GM18909 (cell line): ENCODE measurements at regions not wholly inside any gene's neighbourhood (a gene's known extent, or its start where the extent isn't known, plus 50 kb on each side); places are given as distances from the start of the nearest gene placed in this dataset.
"Not testable (repeated sequence)": the region's sequence is repeated elsewhere in the genome, so short reads cannot be mapped to it uniquely, and the experiment has no call there.

Experiments used
- ATAC-seq: cut with Tn5 transposase; IDR thresholded peaks from one replicate; pipeline ENCODE4 v1.9.1; 2021; ENCODE audit warnings: mild to moderate bottlenecking; ENCODE audit not compliant: unreplicated experiment, poor library complexity

DNA sequence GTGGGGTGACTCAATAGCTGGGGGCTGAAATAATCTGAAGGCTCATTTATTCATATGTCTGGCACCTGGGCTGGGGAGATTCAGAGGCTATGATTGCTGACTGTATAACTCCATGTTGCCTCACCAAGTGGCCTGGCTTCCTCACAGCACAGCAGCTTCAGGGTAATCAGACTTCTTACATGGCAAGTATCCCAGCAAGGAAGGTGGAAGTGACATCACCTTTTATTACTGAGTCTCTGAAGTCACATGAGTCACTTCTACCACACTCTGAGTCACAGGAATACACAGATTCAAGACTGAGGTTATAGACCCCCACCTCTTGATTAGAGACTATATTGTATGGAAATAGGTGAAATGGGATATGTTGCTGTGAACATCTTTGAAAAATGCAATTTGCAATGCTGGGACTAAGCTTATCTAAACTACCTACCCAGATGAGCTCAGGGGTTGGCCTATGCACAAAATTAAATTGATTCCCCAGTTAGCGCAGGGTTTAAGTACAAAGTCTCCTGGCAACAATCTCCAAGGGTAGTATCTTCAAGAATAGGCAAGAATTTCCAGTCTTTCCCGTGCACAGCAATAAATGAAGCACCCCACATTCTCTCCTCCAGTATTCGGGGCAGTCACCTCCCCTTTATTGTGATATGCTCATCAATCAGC, 553.1 kb downstream of the LRRC70 start:
- no peak for ATAC-seq

DNA sequence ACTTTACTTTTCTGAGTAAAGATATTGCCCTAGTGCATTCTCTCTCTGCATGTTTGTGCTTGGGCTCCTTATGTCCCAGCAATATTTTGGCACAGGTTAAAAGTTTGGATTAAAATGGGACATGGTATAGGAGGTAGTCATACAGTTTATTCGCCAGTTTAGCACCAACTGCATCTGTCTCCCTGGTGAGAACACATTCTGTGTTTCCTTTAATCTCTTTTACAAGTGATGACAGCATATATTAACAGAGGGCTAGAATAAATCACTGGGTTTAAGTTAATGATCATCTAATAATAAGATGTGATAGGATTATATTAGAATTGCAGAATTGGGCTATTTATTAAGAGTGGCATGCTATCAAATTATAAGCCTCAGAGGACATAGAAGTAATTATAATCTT, 550.1 kb downstream of the LRRC70 start:
- ATAC-seq = no peak

DNA sequence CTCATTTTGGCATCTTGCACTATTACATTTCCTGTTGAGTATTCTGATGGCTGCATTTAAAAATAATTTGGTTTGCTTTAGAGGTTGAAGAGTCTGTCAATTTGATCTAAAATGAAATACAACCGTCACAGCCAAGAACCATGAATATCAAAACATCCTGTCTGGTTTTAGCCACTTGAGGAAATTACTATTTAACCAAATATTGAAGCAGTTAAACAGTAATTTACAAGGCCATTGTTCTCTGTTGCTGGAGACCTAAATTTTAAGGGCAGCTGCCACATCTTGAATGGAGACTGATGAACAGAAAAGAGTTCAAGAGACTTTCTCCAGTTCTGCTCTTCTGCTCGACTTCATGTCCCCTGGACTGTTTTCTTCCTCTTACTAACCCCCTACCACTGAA, 549.4 kb downstream of the LRRC70 start:
- ATAC-seq = peak; percentile 75

DNA sequence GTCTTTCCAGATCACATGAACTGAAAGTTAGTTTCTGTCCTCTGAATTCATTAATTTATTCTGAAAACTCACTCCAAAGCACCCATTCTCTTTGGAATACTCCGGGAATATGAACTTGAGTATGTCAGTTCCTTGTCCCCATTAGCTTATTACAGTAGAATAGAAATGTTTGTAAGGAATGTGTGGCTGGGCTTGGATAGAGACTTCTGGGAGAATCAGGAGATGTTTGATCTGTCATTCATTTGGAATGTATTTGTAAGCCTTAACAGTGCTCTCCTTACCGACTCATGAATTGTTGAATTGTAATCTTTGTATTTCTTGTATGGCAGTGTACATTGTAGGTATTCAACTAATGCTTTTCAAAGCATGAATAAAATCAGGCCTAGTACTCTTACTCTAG, 548.4 kb downstream of the LRRC70 start:
- no peak for ATAC-seq

DNA sequence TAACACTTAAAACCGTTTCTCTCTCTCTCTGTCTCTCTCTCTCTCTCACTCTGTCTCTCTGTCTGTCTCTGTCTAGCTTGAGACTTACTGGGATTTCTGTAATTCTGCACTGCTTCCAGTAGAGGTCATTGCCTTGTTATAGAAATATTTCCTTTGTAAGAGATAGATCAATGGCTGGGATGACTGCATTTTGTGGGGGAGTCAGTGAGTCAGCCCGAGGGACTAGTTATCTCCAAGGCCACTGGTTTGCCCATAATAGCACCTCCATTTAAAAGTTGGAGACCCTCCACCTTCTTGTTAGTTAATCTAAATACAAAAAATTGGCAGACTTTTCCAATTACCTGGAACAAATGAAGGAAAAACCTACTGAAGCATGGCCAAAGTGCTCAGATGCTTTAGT, 547.2 kb downstream of the LRRC70 start:
- ATAC-seq = peak; percentile 84

DNA sequence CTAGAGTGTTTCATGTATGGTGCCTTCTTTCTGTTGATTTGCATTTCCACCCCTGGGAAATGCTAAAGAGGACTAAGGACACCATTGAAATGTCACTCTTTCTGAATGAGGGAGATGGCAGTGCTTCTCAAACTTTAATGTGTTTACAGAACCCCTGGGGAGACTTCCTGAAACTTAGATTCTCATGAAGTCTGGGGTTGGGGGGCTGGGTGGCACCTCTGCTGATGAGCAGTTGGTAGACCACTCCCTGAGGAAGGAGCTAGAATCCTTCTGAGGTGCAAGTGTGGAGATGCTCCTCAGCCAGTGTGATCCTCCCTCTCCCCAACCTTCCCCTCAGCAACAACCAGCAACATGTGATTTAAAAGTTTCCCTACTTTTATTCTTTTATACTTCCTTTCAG, 546.8 kb downstream of the LRRC70 start:
- ATAC-seq = peak; percentile 9

DNA sequence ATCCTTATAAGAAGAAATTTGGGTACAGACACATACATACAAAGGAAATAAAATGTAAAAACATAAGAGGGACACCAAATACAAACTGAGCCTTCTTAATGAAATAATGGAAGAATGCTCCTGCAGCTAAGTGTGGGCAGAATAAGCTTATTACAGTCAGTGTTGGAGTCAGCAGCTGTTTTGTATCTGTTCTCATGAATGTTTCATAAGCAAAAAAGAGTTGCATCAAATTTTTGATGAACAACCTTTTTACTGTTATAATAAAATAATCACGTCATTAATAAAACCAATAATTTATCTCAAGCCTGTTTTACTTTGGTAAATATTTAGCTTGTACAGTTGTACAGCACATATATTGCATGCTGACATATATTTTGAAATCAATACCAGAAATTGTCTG, 545.6 kb downstream of the LRRC70 start:
- ATAC-seq = no peak

DNA sequence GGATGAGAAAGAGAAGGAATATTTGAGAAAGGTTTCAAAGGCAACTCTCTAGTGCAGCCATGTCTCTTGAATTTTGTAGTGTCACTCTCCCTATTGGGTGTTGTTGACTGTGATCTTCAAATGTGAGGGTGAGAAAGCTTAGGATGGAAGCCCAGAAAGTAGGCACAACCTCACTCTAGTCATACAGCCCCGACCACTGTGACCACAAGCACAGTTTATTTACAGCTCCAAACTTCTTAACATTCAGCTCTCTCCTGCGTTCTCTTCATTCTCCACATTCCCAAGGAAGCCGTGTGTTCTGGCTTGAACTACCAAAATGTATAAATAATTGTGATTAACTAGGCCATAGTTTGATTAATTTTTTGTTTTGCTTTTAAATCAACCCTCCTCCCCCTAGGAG, 542.9 kb downstream of the LRRC70 start:
- ATAC-seq = no peak

DNA sequence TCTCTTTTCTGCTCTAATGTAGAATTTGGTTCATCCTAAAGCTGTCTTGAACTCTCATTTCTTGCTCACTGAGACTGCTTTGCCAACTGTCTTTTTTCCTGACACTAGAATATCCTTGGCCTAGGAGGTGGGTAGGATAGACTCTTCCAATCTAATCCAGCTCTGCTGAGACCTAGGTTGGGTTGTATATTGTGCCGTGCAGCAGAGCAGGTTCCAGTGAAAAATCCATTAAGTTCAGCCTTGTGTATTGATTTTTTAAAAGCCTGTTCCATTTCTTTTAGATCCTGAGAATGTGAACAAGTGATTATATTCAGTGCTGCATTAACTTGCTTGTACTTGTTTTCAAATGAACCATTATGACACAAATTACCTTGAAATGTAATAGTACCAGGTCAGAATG, 539.6 kb downstream of the LRRC70 start:
- no peak for ATAC-seq

DNA sequence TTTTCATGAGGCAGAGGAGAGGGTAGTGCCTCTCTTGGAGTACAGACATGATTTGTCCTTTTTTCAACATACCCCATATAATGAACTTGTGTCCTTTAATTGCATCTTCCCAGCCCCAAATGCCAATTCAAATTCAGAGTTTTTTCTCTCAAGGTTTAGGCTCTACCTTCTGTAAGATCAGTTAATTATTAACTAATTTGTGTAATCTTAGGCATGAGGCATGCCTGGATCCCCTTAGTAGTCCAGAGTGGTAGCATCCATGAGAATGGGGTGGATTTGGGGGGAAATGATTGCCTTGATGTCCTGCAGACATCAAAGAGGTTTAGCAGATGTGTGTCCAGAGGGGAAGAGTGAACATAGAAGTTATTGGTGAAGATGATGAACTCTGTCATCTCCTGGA, 533.3 kb downstream of the LRRC70 start:
- no peak for ATAC-seq

DNA sequence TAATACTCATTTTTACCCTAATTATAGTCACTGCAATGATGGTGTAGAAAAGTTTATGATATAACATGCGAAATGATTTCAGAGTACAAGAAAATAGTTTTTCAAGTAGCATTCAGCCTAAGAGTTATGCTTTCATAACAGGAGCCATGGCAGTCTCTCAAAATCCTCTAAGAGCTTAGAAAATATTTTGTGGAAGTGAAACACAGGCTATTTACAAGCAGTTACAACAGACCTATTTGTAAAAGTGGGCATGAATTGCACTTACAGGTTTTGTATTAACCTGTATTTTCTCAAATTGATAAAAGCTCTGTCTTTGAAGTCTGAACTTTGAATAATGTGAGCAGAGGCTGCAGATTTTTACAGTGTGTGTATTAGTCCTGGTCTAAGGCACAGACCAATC, 523.3 kb downstream of the LRRC70 start:
- no peak for ATAC-seq

DNA sequence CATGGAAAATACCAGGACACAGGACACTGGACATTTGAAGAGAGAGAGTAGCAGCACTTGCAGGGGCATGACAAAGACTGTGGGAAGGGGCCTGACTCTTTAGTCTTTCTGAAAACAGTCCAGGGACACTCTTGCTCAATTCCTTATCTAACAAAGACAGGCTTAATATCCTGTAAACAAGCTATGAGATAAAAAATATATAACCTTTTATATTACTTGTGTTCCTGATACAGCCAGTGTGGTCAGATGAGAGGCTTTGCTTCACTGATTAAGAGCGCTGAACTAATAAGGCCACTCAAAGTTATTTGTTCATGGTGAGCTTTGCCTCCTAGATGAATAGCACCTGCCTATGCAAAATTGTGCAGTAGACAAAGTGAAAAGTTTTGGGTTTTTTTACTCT, 518.7 kb downstream of the LRRC70 start:
- no peak for ATAC-seq

DNA sequence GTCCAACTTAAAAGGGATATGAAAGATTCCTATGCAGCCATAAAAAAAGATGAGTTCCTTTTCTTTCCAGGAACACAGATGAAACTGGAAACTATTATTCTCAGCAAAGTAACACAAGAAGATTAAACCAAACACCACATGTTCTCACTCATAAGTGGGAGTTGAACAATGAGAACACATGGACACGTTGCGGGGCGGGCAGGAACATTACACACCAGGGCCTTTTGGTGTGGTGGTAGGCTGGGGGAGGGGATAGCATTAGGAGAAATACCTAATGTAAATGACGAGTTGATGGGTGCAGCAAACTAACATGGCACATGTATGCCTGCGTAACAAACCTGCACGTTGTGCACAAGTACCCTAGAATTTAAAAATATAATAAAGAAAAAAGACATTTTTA, 516.1 kb downstream of the LRRC70 start:
- no peak for ATAC-seq

DNA sequence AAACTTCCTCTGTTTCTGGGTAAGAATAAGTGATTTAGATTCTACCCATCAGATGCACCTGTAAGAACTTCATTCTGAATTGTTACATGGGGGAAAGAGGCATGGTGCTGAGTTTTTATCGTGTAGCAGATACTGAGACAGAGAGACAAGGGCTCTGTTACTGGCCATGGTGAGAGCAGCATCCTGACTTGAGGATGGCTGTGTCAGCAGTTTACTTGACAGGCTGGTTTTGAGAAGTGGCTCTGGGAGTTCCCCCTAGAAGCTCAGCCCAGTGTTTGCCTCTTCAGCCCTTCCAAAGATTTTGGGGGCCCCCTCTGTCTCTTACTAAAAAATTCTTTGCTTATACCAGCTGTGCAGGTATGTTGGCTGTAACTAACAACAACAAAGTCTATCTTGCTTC, 510.5 kb downstream of the LRRC70 start:
- ATAC-seq = no peak

DNA sequence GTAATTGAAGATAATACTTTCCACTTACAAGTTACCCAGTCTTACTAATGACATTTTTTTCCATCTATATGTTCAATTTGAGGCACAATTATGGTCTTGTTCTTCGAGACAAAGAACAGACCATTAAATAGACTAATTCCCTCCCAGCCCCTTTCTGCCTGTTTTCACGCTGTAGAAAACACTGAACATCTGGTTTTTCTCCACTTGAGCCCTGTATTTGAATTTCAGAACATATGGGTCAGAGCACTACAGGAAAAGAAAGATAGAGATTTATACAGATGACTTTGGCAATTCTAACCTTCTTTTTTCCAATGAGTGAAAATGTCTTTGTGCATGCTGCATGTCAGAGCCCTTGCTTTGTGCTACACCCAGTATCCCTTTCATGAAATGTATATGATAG, 506.9 kb downstream of the LRRC70 start:
- no peak for ATAC-seq

DNA sequence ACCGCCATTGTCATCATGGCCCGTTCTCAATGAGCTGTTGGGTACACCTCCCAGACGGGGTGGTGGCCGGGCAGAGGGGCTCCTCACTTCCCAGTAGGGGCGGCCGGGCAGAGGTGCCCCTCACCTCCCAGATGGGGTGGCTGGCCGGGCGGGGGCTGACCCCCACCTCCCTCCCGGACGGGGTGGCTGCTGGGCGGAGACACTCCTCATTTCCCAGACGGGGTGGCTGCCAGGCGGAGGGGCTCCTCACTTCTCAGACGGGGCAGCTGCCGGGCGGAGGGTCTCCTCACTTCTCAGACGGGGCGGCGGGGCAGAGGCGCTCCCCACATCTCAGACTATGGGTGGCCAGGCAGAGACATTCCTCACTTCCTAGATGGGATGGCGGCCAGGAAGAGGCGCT, 505.1 kb downstream of the LRRC70 start:
- not testable (repeated sequence) for ATAC-seq

DNA sequence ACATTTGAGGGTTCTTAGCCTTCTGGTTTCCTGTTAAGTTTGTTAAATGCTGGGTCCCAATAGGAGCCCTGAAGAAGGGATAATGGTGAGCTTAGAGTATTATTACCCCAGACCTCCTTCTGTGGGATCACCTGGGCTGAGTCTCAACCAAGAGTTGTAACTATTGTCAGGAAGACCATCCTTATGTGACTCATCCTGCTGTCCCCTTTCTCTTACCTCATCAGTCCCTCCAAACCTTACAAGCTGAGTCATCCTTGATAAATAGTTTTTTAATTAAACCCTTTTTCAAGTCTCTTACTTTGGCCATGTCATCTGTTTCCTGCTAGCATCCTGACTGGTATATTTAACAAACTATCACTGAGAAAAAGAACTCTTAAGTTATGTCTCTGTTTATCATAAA, 502.8 kb downstream of the LRRC70 start:
- ATAC-seq = no peak

DNA sequence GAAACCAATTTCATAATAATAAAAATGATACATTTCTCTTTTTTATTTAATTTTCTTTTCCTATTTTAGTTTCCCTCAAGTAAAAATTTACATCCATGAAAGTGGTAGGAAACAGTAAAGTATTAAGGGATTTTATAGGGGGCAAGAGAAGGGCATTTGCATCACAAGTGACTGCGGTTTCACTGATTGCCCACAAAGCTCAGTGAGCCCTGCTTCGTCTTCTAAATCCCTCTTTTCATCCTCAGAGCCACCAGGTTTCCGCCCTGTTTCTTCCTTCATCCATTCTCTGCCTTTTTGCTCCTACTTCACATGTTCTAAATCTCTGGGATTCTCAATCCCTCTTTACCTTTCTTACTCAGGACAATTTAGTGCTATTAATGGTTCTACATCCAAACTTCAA, 491.4 kb downstream of the LRRC70 start:
- ATAC-seq = no peak

DNA sequence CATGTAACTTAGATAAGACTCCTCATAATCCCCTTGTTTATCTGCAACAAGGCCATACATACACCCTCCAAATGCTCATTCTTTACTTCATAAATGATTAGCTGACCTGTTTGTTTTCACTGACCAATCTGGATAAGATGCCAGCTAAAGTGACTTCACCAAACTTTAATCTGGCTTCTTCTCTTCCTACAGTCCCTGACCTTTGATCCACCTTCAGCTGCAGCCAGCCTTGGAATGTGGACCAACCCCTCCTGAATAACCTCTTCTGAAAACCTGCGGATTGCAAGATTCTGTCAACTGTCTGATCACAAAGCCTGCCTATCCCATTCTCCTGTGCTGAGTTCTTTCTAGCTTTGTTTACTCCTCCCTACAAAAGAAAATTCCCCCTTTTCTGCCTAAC, 476.8 kb downstream of the LRRC70 start:
- no peak for ATAC-seq

DNA sequence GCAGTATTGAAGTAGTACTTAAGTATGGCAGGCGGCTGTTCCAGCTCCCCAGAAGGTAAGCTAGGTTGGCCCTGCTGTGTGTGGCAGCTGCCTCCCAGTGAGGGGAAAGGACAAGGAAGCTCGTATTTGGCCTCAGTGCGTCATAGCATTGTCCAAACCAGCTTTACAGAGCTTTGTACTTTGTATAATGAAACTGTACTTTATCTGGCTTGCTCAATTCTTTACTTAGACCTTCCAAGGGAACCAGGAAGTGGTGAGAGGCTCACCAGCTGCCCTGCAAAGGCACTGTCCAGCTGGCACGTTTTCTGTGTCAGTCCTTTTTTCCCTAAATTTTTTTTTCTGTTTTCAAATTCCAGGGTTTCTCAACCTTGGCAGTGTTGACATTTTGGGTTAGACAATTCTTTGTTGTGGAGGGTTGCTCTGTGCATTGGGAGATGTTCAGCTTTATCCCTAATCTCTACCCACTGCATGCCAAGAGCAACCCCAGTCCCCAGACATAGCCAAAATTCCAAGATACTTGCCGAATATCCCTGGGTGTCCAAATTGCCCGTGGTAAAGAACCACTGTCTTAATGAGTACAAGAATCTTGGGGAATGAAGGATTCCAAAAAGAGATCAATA, 474.5 kb downstream of the LRRC70 start:
- ATAC-seq = no peak

DNA sequence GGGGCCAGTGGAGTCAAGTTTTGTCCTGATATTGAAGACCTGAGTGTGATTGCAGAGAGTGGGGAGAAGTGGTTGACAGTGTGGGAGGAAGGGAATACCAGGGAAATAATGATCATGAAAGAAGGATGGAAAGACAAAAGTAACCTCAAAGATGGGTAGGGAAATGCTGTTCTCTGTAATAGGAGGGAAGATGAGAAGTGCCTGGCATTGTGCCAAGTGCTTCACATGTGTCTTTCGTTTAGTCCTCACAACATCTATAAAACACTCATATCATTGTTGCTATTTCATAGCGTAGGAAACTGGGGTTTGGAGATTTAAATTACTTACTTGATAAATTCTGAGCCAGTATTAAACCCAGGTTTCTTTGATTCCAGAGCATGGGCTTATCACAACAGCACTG, 472.3 kb downstream of the LRRC70 start:
- no peak for ATAC-seq

DNA sequence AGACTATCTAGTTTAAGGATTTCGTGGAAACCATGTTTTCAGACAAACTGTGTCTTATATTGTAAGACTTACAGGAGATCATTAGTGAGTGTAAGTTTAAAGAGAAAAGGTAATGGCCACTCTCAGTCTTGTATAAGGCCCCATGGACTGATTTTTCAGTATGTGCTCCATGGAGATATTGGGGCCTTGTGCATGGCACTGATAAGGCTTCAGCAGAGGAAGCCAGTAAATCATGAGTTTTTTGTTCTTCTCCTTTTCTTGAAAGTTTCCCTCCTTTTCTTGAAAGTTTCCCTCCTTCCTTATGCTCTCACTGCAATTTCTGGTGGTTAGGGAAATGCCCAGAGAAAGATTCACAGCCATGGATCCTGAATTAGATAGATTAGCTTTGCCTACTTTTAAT, 471.3 kb downstream of the LRRC70 start:
- no peak for ATAC-seq

DNA sequence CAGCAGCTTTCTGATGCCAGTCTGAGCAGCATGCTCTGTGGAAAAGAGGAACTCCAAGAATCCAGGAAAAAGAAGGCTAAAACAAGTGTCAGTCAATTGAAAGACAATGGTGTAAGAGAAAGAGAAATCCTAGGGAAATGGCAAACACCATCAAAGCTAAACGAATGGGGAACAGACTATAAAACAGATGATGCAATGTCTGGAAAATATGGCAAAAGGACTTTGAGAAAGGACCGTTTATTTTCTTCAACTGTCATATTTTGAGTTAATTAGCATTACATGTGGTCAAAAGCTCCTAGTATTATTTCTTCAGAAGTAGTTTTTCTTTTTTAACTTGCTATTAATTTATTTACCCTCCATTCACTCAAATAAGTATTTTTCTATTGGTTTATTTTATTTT, 465.2 kb downstream of the LRRC70 start:
- no peak for ATAC-seq
